C4-2B (cell line): ENCODE measurements at regions not wholly inside any gene's neighbourhood (a gene's known extent, or its start where the extent isn't known, plus 50 kb on each side); places are given as distances from the start of the nearest gene placed in this dataset.

Experiments used
- CTCF ChIP-seq: fragments of 450-650 bp; conservative IDR thresholded peaks from 2 replicates; pipeline ENCODE4 v1.5.1; 2017; ENCODE audit warnings: mild to moderate bottlenecking
- ZFX ChIP-seq: fragments of 450-650 bp; IDR thresholded peaks from 2 replicates; pipeline ENCODE4 v1.6.1; 2017

GRCh38 chr4:17115583-17115982 is 217.1 kb upstream of the LDB2 start:
- TF ChIP-seq CTCF = no peak
- no peak for TF ChIP-seq ZFX
